ENCODE measurements at regions not wholly inside any gene's neighbourhood (a gene's known extent, or its start where the extent isn't known, plus 50 kb on each side); places are given as distances from the start of the nearest gene placed in this dataset.

DNA sequence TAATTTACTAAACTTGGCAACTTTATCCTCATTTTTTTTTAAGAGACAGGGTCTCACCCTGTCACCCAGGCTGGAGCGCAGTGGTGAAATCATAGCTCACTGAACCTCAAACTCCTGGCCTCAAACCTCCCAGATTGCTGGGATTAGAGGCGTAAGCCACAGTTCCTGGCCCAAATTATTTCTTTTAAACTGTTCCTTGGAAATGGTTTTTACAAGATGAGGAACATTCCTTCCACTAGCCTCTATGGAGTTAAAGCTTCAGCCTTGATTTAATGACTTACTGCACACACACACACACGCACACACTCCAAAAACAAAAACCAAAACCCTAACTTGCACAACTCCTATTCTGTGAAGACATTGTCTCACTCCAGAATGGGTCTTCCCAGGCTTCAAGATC lies 77.2 kb upstream of the TARS1 start:
- DNase-seq = no peak

DNA sequence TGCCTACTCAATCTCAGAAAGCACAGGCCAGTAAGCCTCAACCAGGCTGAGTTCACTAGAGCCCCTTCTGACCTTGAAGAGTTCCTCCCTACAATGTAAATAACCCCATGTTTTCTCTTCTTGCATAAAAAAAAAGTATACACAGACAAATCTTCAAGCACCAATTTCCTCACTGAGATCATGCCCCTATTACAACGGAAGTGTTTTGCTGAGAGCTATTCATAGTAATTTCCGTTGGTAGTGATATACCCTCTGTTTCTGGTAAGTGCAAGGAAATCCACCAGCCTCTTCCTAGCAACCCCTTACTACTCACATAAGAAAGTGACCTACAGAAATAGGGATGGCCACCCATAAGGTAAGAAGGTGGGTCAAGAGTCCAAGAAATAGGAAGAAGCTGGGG lies 76.4 kb upstream of the TARS1 start:
- no peak for DNase-seq

GRCh38 chr5:33367416-33367815 lies 73.3 kb upstream of the TARS1 start:
- DNase-seq = no peak

DNA sequence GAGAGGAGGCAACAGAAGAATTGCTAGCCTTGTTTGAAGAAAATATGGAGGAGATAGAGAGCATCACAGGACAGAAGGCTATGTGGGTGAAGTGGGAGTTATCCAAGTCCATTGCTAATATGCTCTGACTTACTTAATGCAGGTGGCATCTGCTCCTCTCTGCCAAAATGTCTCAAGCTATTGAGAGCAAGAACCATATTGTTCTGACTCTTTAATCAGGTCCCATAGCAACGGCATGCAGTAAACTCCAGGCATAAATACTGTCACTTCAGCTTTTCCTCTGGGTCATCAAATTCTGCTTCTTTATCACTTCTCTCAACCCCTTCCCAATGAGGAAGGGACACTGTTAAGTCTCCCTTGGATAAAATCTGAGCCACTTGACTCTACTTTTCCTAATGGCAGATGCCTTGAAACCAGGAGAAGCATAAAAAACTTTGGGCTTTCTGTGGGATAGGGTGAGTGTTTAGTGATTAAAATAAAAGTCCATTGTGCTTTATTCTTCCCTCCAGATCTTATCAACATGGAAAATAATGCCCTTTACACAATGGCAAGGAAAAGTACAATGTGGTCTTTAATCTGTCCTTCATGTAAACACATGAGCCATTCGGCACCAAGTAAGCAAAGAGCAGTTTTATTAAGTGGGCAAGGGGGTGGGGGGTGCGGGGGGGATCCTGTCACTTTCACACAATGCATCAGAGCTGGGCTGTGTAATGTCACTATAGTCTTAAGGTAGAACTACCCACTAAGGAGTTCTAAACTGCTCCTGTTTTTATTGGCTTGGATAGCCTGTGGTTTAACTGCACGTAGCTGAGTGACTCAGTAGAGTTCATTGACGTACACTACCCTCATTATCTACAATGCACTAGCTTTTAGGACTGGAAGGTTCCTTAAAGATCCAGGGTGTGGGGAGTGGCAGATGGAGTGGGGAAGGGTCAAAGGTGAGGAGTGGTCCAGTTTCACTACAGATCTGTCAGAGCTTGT lies 71.0 kb upstream of the TARS1 start:
- DNase-seq = no peak

DNA sequence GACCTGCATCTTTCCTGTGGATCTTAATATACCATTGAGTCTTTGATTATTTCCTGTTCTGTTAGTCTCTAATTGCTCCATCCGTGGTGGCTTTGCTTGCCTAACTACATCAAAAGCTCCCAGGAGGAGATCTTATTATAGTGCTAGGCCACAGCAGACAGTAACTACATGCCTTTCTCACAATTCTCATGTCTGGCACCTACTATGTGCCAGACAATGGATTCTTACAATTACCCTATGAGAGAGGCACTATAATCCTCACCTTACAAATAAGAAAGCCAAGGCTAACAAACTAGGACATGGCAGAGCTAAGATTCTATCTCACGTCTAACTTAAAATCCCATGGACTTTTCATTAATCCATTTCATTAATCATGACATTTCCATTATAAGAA lies 70.3 kb upstream of the TARS1 start:
- DNase-seq = no peak

DNA sequence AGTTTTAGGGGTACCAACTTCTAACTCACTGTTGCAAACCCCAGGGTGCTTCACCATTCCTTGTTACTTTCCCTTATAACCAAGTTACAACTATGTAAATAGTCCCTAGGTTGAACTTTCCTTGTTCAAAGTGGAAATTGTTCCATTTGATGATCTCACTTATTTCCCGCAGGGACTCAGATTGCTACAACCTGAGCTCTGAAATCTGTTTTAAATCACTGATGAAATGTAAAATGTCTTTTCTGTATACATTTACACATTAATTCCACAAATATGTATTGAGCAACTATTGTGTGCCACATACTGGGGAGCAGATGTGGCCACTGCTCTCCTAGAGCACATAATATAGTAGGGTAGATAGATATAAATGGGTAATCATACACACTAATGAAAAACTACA lies 69.1 kb upstream of the TARS1 start:
- no peak for DNase-seq

- DNase-seq = no peak
Measured at GRCh38 chr5:33372721-33373472, 67.9 kb upstream of the TARS1 start.

- DNase-seq = no peak
Measured at GRCh38 chr5:33375900-33376299, 64.9 kb upstream of the TARS1 start.

- DNase-seq = no peak
Measured at GRCh38 chr5:33379757-33380156, 61.0 kb upstream of the TARS1 start.

- no peak for DNase-seq
Measured at GRCh38 chr5:33381243-33381642, 59.5 kb upstream of the TARS1 start.
